ENCODE measurements at regions not wholly inside any gene's neighbourhood (a gene's known extent, or its start where the extent isn't known, plus 50 kb on each side); places are given as distances from the start of the nearest gene placed in this dataset.
"Not testable (repeated sequence)": the region's sequence is repeated elsewhere in the genome, so short reads cannot be mapped to it uniquely, and the experiment has no call there.

GRCh38 chr21:6110716-6111343 lies 4410.6 kb upstream of the TPTE start:
- H3K36me3 Mint-ChIP-seq, H3K27ac Mint-ChIP-seq, H3K4me1 Mint-ChIP-seq, H3K9me3 Mint-ChIP-seq, H3K27me3 Mint-ChIP-seq, H3K4me3 Mint-ChIP-seq, POLR2A ChIA-PET, DNase-seq: not testable (repeated sequence)
- ATAC-seq, result peak; percentile 76 to 81

DNA sequence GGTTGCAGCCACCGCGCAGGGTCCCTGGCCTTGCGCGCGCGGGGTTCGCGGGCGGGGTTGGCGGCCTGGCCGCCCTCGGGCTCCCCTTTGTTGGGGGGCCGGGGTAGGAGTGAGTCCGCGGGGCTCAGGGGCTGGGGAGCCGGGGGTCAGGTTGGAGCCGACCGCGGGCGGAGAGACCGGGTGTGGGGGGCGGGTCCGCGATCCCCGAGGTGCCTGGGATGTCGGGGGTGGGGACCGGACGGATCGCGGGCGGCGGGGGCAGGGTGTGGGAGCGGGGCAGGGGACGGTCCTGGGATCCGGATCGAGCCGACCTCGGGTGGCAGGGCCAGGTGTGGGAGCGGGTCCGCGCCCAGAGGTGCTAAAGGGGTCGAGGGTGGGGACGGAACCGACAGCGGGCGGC lies 4410.0 kb upstream of the TPTE start:
- H3K36me3 Mint-ChIP-seq, H3K27ac Mint-ChIP-seq, H3K27me3 Mint-ChIP-seq, H3K4me1 Mint-ChIP-seq, H3K4me3 Mint-ChIP-seq, POLR2A ChIA-PET, H3K9me3 Mint-ChIP-seq: not testable (repeated sequence)
- ATAC-seq (peak; percentile 11 to 18), DNase-seq (peak in 2 of 10 donors; percentile 5 to 22)

- H3K4me1 Mint-ChIP-seq, H3K27ac Mint-ChIP-seq, ATAC-seq, H3K36me3 Mint-ChIP-seq, POLR2A ChIA-PET, H3K4me3 Mint-ChIP-seq, H3K27me3 Mint-ChIP-seq, H3K9me3 Mint-ChIP-seq: not testable (repeated sequence)
- DNase-seq, result peak in 2 of 10 donors; percentile 17 to 31
Measured at GRCh38 chr21:6118336-6118735, 4403.0 kb upstream of the TPTE start.

- ATAC-seq, POLR2A ChIA-PET, H3K4me3 Mint-ChIP-seq, H3K4me1 Mint-ChIP-seq, H3K27me3 Mint-ChIP-seq, H3K27ac Mint-ChIP-seq, H3K9me3 Mint-ChIP-seq, DNase-seq, H3K36me3 Mint-ChIP-seq: not testable (repeated sequence)
Measured at GRCh38 chr21:6120863-6121262, 4400.5 kb upstream of the TPTE start.

GRCh38 chr21:6122629-6123028 lies 4398.8 kb upstream of the TPTE start:
- peak; percentile 36 to 38 for ATAC-seq
- H3K27me3 Mint-ChIP-seq, POLR2A ChIA-PET, H3K9me3 Mint-ChIP-seq, H3K36me3 Mint-ChIP-seq, H3K4me1 Mint-ChIP-seq: not testable (repeated sequence)
- peak in 6 of 10 donors; percentile 23 to 39 (median 31) for DNase-seq
- peak overlapping the region in 1 of 10 donors; percentile 66 for H3K4me3 Mint-ChIP-seq
- H3K27ac Mint-ChIP-seq, result peak overlapping the region in 1 of 10 donors; percentile 64

GRCh38 chr21:6123224-6123623 lies 4398.2 kb upstream of the TPTE start:
- peak overlapping the region; percentile 46 to 98 (median 92) for H3K27ac Mint-ChIP-seq

GRCh38 chr21:6125549-6126240 lies 4395.7 kb upstream of the TPTE start:
- peak in 2 of 10 donors; percentile 6 to 62 for DNase-seq
- H3K4me3 Mint-ChIP-seq, ATAC-seq, POLR2A ChIA-PET, H3K27me3 Mint-ChIP-seq, H3K36me3 Mint-ChIP-seq, H3K4me1 Mint-ChIP-seq, H3K9me3 Mint-ChIP-seq: not testable (repeated sequence)
- peak overlapping the region in 1 of 10 donors; percentile 40 for H3K27ac Mint-ChIP-seq

More at GRCh38 chr21:6123224-6123623, 4398.2 kb upstream of the TPTE start:
- H3K4me3 Mint-ChIP-seq, result peak overlapping the region in 8 of 10 donors; percentile 28 to 76 (median 68)
- DNase-seq (peak in 4 of 10 donors; percentile 21 to 71 (median 54)), ATAC-seq (peak; percentile 69 to 70)
- H3K36me3 Mint-ChIP-seq, H3K9me3 Mint-ChIP-seq, H3K27me3 Mint-ChIP-seq, POLR2A ChIA-PET, H3K4me1 Mint-ChIP-seq: not testable (repeated sequence)

- ATAC-seq, result peak; percentile 25 to 49
- H3K9me3 Mint-ChIP-seq, H3K27ac Mint-ChIP-seq, H3K27me3 Mint-ChIP-seq, H3K4me3 Mint-ChIP-seq, POLR2A ChIA-PET, H3K4me1 Mint-ChIP-seq, H3K36me3 Mint-ChIP-seq: not testable (repeated sequence)
- peak in 3 of 10 donors; percentile 7 to 59 (median 9) for DNase-seq
Measured at GRCh38 chr21:6126976-6127732, 4394.2 kb upstream of the TPTE start.

DNA sequence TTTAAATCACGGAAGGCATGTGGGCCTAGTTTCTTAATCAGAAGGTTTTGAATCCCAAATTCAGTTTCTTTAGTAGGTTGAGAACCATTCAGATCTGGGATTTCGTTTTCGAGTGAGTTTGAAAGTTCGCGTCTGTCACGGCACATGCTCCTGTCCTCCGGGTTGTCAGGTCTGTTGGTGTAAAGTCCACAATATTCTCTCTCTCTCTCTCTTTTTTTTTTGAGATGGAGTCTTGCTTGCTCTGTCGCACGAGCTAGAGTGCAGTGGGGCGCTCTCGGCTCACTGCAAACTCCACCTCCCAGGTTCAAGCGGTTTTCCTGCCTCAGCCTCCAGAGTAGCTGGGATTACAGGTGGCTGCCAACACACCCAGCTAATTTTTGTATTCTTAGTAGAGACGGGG lies 4390.6 kb upstream of the TPTE start:
- H3K9me3 Mint-ChIP-seq, H3K4me3 Mint-ChIP-seq, H3K36me3 Mint-ChIP-seq, H3K27ac Mint-ChIP-seq, ATAC-seq, H3K4me1 Mint-ChIP-seq, H3K27me3 Mint-ChIP-seq, POLR2A ChIA-PET, DNase-seq: not testable (repeated sequence)

DNA sequence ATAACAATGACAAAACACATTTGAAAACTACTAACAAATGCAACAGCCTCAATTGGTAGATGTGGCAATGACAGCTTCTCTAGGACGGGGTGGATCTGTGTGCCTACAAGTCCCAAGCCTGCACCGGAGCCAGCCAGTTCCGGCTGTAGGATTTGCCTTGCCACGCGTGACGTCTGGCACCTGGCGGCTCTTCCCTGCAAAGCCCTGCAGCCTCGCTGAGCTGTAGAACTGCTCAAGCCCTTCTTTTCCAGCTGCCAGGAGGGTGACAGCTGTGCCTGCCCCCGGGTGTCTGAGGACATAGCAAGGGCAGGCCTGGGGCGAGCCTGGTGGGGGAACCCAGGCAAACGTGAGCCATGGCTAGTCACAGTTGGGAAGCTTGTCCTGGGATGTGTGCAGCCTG lies 4388.0 kb upstream of the TPTE start:
- H3K4me3 Mint-ChIP-seq, POLR2A ChIA-PET, H3K27me3 Mint-ChIP-seq, H3K27ac Mint-ChIP-seq, H3K9me3 Mint-ChIP-seq, ATAC-seq, H3K4me1 Mint-ChIP-seq, H3K36me3 Mint-ChIP-seq, DNase-seq: not testable (repeated sequence)

- DNase-seq, ATAC-seq, H3K27ac Mint-ChIP-seq, H3K9me3 Mint-ChIP-seq, POLR2A ChIA-PET, H3K4me3 Mint-ChIP-seq, H3K4me1 Mint-ChIP-seq, H3K27me3 Mint-ChIP-seq, H3K36me3 Mint-ChIP-seq: not testable (repeated sequence)
Measured at GRCh38 chr21:6133852-6134630, 4387.3 kb upstream of the TPTE start.

GRCh38 chr21:6136732-6137131 lies 4384.7 kb upstream of the TPTE start:
- POLR2A ChIA-PET, ATAC-seq, H3K4me1 Mint-ChIP-seq, H3K27ac Mint-ChIP-seq, H3K27me3 Mint-ChIP-seq, H3K4me3 Mint-ChIP-seq, H3K36me3 Mint-ChIP-seq, DNase-seq, H3K9me3 Mint-ChIP-seq: not testable (repeated sequence)

Data from naive thymus-derived CD8-positive, alpha-beta T cell (primary cell).